22Rv1 (cell line): ENCODE measurements at regions not wholly inside any gene's neighbourhood (a gene's known extent, or its start where the extent isn't known, plus 50 kb on each side); places are given as distances from the start of the nearest gene placed in this dataset.

Source experiments
- H3K27ac ChIP-seq: fragments of 450-650 bp; 2 replicates; pipeline ENCODE4 v1.5.1; 2017
- CTCF ChIP-seq: fragments of 450-650 bp; IDR thresholded peaks from 2 replicates; pipeline ENCODE4 v1.5.1; 2017; ENCODE audit warnings: mild to moderate bottlenecking
- ZFX ChIP-seq: fragments of 450-650 bp; IDR thresholded peaks from 2 replicates; pipeline ENCODE4 v1.6.1; 2017; ENCODE audit warnings: antibody characterized with exemption, borderline replicate concordance

- peak overlapping the region; percentile 19 for H3K27ac ChIP-seq
- TF ChIP-seq ZFX (no peak), CTCF (no peak)
These were observed 135.0 kb upstream of the TNFAIP3 start for GRCh38 chr6:137731960-137732616.

GRCh38 chr6:137733372-137733771 is 133.7 kb upstream of the TNFAIP3 start:
- no peak overlapping the region; the same call in 1 of the 2 replicates for H3K27ac ChIP-seq
- TF ChIP-seq CTCF (no peak), ZFX (no peak)

GRCh38 chr6:137734005-137734874 is 132.8 kb upstream of the TNFAIP3 start:
- TF ChIP-seq CTCF (no peak), ZFX (no peak)
- peak overlapping the region; percentile 36; the same call in 1 of the 2 replicates for H3K27ac ChIP-seq

GRCh38 chr6:137734875-137735182 is 132.2 kb upstream of the TNFAIP3 start:
- TF ChIP-seq ZFX (no peak), CTCF (no peak)
- H3K27ac ChIP-seq = no peak overlapping the region

GRCh38 chr6:137736048-137736818 is 130.8 kb upstream of the TNFAIP3 start:
- no peak overlapping the region for H3K27ac ChIP-seq
- TF ChIP-seq ZFX (no peak), CTCF (no peak)

GRCh38 chr6:137736911-137737310 is 130.1 kb upstream of the TNFAIP3 start:
- no peak overlapping the region for H3K27ac ChIP-seq
- TF ChIP-seq CTCF (no peak), ZFX (no peak)
